Suppressor macrophage treated with lipopolysaccharide for 1 hour (primary cell): ENCODE measurements at regions not wholly inside any gene's neighbourhood (a gene's known extent, or its start where the extent isn't known, plus 50 kb on each side); places are given as distances from the start of the nearest gene placed in this dataset.
A peak's percentile ranks its signal among the peaks of the same experiment; 100 is the strongest.

Source experiments
- DNase-seq, 3 donors: peaks; one replicate each; pipeline ENCODE4 v3.0.0-alpha.2; 2020 to 2022

DNA sequence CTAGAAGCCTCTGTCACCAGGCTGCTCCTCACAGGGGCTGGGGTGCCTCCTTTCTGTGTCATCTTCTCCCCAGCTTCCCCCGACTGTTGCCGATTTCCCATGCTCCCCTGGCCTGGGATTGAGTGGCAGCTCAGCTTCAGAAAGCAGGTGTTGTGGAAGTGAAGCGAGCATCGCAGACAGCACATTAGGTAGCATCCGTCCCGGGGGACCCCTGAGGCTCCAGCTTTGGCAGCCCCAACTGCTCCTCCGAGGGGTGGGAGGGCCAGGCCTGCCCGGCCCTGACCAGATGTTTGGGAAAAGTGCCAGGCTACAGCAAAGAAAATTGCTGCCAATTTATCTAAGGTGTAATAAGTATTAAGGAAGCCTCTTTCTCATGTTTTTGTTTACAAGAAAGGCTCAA lies 1045.6 kb downstream of the BCL11B start:
- no peak for DNase-seq

DNA sequence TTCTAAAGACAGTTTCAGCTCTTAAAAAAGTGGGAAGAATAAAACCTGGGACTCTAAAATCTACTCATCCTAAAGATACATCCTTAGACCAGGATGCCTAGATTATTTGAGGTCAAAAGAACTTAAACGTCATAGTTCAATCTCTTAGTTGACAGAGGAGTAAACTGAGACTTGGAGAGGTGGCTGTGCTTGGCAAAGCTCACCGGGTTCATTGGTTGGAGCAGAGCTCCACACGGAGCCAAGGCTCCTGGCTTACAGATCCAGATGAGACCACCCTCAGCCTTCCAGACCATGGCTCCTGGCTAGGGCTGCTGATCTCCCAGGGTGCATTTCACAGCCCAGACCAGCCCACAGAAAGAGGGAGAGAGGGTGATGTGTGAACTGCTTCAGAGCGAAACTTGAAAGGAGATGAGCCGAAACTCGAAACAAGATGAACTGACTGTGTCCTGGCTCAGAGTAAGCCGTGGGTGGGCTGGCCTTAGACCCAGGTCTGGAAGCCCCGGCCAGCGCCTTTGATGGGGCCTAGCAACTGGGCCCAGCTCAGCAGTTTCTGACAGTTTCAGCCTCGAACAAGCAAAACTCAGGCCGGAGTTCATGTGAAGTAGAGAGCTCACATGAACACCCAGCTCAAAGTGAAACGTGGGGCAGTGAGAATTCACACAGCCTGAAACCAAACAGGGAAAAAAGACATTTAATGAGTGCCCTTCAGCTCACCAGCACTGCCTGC lies 1044.8 kb downstream of the BCL11B start:
- DNase-seq = no peak

DNA sequence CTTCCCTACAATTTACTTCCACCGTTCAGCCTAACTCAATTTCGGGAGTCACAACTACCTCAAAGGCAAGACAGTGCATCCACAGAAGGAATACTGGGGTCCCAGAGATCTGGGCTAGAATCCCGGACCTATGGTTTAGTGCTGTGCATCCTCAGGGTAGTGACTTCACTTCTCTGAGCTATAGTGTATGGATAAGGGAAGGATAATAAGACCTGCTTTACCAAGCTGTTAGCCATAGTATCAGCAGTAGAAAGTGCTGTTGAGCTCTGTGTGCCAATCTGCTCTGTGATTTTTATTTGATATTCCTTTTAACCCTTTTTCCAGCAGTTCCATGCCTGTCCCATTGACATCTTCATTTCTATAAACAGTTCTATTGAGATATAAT lies 1044.3 kb downstream of the BCL11B start:
- no peak for DNase-seq

DNA sequence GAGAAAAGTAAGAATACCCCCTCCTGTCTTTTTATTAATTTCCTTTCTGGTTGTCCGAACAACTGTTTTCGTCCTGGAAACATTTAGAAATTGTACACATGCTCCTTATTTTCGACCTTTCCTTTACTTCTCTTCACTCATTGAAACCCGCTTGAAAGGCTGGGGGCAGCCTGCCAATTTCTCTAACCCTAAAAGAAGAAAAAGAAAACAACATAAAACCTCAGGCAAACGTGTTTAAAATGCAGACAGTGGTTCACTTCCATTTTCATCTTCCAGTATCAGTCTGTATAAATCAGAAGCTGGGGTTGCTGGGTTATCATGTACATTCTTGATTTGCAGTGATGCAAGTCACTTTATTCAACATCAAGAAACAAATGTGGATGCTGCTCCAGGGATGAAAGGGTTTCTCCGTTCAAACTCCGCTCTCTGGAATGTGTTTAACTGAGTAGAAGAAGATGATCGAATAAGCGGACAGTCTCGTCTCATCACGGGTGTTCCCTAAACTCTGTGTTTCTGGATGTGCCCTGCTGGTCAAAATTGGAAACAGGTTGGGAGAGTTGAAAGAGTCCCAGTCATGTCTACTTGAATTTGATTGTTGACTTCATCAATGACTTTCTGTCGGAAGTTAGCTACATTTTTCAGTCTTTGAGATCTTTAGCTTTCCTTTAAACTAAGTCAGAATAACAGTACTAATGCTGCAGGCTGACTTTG lies 1042.2 kb downstream of the BCL11B start:
- no peak for DNase-seq

DNA sequence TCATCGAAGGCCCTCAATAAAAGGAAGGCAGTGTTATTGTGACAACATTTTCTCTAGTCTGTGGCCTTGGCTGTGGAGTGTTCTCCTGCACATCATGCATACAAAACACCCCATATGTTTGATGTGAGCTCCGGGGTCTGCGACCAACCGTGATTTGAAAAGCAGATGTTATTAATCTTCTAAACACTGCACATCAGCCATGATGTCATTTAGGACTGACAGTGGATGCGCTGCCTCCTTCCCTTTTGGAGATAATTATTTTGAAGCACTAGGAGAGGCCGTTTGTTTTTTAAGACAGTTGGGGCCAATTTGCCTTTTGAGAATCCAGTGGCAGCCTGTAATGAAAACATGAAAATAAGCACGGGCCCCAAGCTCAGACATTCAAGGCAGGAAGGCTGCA lies 1041.6 kb downstream of the BCL11B start:
- DNase-seq = no peak

DNA sequence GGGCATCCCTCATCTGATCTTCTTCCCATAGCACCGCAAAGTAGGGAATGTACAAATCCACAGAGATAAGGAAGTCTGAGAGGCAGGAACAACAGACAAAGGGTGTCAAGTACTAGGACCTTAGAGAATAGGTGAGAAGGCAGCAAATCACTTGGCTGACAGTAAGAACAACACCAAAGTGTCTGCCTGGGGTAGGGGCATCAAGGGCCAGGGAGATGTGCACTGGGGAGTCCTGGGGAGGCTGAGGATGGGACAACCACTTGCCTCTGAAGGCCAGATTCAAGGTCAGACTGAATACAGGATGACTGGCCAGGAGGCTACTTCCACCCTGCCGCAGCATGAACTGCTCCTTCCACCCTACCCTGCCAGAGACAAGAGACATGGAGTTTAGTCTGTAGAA lies 1040.8 kb downstream of the BCL11B start:
- no peak for DNase-seq

DNA sequence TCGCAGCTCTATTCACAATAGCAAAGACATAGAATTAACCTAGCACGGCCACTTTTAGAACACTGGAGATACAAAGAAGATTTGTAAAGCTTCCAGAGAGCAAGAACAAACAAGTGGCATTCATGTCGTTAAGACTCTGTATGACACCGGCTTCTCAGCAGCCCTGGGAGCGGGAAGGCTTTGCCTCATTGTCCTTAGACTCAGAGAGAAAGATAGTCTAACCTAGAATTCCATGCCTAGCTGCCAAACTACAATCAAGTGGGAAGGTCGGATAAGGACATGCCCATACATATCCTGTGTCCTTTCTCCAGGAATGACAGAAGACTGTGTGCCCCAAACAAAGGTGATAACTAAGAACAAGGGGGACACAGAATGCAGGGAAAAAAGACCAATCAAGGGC lies 1038.3 kb downstream of the BCL11B start:
- DNase-seq = no peak

DNA sequence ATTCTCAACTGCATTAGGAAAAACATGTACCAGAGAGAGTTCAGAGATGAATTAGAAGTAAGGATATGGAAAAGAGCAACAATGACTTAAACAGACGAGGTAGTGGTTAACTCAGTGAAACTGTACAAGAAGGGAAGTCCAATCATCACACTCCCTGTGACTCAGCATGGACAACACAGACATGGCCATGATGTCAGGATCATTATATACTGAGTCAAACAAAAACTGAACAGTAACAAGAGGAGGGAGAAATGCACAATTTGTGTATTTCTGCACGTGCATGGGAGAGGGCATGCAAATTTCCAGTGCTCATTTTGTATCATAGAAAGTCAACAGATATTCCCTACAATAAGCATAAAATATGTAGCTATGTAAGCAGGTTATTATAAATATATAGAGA lies 1037.8 kb downstream of the BCL11B start:
- peak; percentile 14 to 48 (median 20) for DNase-seq

DNA sequence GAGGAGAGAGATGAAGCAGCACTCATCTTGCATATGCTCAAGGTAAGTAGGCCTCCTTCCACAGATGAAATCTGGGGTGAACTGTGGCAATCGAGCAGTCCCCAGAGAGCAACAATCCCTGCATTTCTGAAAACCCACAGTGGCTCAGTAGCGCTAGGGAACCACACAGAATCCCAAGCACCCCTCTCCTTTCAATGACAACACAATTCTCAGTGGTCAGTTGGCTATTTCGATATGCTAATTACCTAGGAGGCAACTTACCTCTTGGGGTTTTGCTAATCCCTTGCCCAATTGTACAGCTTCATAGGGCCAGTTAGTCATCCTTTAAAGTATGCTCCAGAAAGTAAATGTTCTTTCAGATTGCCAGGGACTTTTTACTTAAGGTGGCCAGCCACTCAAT lies 1035.7 kb downstream of the BCL11B start:
- no peak for DNase-seq

DNA sequence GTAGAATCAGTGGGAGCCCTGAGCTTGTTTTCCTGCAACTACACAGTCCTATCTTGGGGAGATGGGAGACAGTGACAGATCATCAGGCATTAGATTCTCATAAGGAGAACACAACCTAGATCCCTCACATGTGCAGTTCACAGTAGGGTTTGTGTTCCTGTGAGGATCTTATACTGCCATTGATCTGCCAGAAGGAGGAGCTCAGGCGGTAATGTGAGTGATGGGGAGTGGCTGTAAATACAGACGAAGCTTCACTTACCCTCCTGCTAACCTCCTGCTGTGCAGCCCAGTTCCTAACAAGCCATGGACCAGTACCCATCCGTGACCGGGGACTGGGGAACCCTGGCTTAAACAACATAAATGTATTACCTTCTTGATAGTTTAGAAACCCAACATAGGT lies 1034.1 kb downstream of the BCL11B start:
- no peak for DNase-seq

DNA sequence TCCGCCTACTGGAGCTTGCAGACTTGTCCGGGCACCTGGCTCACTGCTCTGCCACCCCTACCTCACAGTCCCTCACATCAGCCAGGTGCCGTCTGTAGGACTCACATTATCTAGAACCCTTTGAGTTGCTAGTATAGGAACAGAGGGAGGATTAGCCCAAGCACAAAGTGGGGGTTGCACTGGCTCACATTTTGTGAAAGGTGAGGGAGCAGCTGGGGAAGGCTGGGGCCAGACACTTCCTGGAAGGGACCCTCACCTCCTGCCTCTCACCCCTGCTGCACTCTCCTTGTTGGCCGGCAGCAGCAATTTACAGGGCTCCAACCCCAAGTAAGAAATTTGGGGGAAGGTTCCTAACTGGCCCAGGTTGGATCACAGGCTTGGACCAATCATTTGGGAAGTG lies 1031.6 kb downstream of the BCL11B start:
- DNase-seq = no peak

DNA sequence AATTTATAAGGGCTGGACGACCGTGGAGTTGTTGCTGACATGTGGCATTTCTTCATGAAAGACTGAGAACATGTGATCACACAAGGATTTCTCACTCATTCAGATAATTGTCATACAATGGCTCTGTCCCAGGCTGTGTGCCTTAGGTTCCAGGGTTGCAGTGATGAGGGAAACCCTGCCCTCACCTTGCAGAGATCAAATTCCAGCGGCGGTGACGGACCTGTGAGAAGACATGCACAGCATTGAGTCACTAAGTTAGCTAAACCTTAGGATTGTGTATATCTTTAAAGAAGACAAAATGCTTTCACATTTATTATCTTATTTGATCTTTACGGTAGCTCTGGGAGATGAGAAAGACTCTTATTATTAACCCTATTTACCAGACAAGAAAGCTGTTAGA lies 1029.1 kb downstream of the BCL11B start:
- no peak for DNase-seq

DNA sequence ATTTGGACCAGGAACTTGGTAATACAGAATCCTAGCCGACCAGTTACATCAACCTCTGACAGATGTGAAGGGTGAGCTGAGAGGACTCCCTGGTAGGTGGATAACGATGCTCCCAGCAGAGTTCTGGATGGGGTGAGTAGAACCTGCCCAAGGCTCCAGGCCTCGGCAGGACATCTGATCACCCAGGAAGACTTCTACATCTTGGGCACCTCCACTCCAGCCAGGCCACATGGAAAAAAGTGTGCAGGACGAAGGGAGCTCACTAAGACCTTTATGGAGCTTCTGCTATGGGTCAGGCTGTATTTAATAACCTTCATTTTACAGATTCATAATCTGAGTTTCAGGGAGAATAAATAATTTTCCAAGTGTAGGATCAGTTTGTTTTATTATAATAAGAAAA lies 1028.7 kb downstream of the BCL11B start:
- no peak for DNase-seq

DNA sequence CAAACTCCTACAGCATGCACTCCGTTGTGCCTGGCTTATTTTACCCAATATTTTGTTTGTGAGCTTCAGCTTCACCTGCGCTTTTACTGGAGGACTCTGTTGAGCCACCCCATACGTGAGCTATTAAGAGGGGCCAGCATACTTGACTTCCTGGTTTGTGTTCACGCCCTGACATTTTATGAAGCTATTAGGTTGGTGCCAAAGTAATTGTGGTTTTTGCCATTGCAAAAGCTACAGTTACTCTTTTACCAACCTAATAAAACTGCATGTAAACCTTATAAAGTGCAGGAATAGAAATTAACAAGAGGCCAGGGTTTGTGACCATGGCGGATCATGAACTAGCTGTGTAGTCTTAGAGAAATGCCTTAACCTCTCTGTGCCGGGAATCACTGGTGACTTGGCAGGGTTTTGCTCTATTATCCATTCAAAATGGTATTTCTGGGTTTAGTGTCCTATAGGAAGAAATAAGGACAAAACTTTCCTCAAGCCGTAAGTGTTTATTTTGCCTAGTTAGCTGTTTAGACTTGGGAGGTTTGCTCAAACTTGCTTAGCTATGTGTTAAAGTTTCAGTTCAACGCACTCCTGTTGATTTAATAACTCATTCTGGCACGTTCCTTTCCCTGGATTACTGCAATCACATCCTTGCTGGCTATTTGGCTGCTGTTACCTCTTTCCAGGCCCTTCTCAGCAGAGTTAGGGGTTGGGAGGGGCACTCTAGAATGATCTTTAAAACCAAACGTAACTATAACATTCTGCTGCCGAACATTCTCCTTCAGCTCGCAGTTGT lies 1027.6 kb downstream of the BCL11B start:
- no peak for DNase-seq

DNA sequence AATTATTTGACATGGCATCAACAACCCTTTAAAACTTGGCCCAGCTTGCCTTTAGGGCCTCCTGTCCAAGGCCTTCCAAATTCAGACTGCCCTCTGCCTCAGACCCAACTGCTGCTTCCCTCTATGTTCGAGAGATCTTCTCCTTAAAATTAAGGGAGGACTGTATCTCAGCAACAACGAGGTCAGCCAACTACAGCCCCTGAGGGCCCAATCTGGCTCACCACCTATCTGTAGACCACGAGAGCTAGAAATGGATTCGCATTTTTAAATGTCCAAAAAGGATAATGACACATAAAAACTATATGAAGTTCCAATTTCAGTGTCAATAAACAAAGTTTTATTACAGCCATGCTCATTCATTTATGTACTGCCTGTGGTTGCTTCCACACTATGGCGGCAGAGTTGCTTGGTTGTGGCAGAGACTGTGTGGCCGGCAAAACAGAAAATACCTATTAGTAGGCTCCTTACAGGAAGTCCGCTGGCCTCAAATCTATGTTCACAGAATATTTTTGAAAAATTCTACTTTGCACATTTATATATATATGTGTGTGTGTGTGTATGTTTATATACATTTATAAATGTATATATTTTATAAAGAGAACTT lies 1026.9 kb downstream of the BCL11B start:
- DNase-seq = no peak

DNA sequence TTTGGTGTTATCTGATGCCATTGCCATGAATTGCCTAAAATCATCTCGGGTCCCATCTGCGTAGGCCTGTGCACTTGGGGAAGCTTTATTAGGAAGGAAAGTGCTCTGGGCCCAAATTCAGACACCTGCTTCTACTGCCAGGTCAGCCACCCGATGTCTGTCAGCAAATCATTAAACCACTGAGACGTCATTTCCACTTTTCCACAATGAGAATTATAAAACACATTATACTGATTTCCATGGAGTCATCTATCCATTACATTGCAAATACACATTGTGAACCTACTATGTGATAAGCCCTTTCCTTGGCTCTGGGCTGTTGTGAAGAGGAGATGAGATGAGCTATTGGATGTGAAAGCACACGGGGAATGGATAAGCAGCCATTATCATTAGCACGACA lies 1022.9 kb downstream of the BCL11B start:
- DNase-seq = no peak

DNA sequence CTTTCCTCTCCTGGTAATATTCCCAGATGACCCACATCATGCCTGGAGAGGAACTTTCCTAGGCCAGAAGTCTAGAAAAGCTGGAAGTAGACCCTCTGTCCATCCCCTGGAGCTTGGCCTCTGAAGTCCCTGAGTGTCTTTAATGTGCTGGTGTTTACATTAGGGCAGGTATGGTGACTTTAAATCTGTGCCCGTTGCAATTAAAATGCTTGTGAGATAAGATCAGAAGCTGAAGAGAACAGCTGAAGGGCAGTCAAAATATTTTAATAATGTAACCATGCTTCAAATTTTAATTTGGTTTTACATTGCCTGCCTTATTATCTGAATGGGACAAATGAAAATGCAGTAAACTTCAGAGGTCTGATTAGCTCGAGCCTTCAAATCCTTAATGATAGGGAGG lies 1022.5 kb downstream of the BCL11B start:
- no peak for DNase-seq

DNA sequence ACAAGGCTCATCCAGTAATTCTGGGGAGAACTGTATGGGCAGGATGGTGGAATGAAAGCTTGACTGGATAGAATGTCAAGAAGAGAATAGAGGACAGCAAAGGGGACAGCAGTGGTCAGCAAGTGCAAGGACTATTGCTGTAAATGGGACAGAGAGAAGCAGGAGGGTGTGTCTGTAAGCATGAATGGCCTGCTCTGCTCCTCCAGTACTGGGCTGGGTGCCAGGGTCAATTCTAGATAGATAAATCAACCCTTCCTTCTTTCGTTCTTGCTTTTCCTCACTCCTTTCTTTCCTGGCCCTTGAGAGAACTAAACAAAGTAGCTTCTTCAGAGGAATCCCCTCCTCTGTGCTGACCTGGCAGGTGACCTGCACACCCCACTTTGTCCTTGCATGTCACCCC lies 1019.2 kb downstream of the BCL11B start:
- DNase-seq = no peak

DNA sequence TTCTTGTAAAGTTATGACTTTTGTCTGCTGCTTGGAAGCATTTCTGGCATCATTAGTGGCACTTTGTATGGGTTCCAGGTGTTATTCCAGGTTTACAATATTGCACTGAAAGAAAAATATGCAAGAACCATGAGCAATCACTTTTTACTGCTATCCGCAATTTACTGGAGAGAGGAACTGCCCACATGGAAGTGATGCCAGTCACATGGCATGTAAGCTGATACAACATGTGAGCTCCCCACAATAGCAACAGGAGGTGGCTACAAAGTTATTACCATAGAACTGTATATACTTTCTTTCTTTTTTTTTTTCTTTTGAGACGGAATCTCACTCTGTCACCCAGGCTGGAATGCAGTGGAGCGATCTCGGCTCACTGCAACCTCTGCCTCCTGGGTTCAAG lies 1012.1 kb downstream of the BCL11B start:
- DNase-seq = no peak

DNA sequence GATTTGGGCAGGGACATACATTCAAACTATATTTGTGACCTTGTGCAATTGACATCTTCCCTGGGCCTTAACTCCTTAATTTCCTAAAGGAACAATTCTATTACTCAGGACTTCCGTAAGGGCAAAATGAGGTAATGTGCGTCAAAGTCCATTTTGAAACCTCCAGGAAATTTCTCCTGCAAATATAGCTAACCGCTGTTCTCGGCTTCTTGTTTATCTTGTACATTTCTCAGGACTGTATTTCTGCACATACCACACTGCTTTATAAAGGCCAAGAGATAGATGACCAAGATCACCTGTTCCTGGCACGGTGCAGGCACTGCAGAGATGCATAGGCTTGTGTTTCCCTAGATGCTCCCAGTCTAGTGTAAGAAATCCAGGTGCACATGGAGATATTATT lies 1009.4 kb downstream of the BCL11B start:
- no peak for DNase-seq

DNA sequence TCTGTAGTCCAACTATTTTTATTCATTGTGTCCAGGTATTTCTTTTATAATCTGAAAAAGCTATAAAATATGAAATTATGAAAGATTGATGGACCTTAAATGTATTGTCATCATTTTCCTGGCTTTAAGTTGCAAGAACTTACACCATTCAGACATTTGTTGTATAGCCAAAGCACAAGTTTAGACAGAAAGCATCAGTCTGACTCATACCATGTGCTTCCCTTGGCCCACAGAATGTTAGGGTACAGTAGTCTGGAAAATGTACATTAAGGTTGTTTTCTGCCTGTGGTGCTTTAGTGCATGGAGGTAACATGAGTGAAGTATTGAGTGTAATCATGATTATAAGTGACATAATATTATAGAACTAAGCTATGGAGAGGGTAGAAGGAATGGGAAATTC lies 1002.5 kb downstream of the BCL11B start:
- no peak for DNase-seq

DNA sequence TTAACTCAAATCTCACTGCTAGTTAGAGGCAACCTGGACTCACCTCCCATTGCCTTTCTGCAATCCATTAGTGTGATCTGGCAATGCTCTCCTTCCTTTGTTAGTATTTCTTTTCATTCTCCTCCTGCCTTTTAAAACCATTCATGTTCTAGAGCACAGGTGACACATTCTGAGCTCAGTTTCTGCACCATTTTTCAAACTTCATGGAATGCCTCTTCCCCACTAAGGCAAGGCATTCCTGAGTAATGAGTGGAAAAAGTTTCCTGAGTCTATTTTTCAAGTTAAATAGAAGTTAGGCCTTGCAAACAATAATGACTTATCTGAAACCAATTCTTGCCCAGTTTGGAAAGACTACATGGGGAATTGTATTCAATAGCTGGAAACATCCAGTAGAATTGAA lies 1001.8 kb downstream of the BCL11B start:
- no peak for DNase-seq

DNA sequence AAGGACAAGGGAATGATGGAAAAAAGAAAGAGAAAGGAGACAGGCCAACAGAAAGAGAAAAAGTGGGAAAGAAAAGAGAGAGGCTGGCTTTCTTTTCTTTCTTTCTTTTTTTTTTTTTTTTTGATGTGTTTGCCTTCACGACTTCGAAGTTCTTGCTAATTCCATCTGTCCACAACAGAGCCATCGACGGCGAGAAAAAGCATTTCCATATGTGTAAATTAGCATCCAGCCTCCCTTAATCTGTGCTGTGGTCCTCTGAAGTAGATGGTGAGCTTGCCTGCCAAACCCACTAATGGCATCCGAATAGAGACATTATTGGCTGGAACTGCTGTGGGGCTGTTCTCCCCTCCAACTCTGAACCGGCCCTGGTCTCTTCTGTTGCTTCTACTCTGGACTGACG lies 997.4 kb downstream of the BCL11B start:
- DNase-seq = no peak

DNA sequence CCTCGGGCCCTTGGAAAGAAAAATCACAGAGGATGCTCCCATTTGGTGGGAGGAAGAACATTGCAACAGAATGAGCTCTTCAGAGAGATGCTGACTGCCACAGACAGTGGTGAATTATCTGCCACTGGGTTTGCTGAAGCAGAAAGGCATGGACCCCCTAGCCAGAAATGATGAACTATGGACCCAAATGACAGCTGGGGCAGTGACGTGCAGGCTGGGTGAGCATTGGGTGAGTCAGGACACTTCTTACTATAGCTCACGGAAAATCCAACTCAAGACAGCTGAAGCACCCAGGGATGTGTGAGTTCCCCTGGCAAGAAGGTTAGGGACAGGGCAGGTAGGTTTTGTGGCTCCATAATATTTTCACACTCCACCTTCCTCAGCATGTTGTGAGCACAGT lies 993.2 kb downstream of the BCL11B start:
- no peak for DNase-seq
